ENCODE measurements at regions not wholly inside any gene's neighbourhood (a gene's known extent, or its start where the extent isn't known, plus 50 kb on each side); places are given as distances from the start of the nearest gene placed in this dataset.
"Not testable (repeated sequence)": the region's sequence is repeated elsewhere in the genome, so short reads cannot be mapped to it uniquely, and the experiment has no call there.

GRCh38 chrX:102808336-102808735 lies 87.8 kb downstream of the GPRASP3 start:
- no peaks in the 10 kb centered on the region for H3K27me3 Mint-ChIP-seq (ENCODE audit: low read depth)
- 0 out of 2 replicates have a peak, but pooled peaks cover 3% of the 10 kb centered on the region for H3K9me3 Mint-ChIP-seq
- no peak overlapping the region for H3K27ac Mint-ChIP-seq
- H3K36me3 Mint-ChIP-seq: 0 out of 2 replicates have a peak, but pooled peaks cover 3% of the 10 kb centered on the region
- no peak overlapping the region for H3K4me3 Mint-ChIP-seq
- DNase-seq (ENCODE audit: low spot score) (no peak), ATAC-seq (no peak)
- TF ChIP-seq USF2 (CRISPR knock-in tag; IDR thresholded peaks at IDR 0.05): no peak
- TF ChIP-seq ZNF512 (CRISPR knock-in tag; IDR thresholded peaks at IDR 0.05; ENCODE audit: borderline replicate concordance): no peak
- TF ChIP-seq ATF6 (CRISPR knock-in tag; IDR thresholded peaks at IDR 0.05): no peak
- no peak for TF ChIP-seq FOXP1 (CRISPR knock-in tag; IDR thresholded peaks at IDR 0.05; ENCODE audit: borderline replicate concordance)
- H3K4me1 Mint-ChIP-seq: no peaks in the 10 kb centered on the region
- ChIA-PET CTCF (no interaction called here), POLR2A (no interaction called here)

GRCh38 chrX:102818269-102818668 lies 97.7 kb downstream of the GPRASP3 start:
- H3K9me3 Mint-ChIP-seq: peaks cover 31% of the 10 kb centered on the region
- H3K36me3 Mint-ChIP-seq: peaks cover 52% of the 10 kb centered on the region
- POLR2A ChIA-PET; H3K4me1 Mint-ChIP-seq; ATAC-seq; H3K27ac Mint-ChIP-seq; CTCF ChIA-PET; H3K27me3 Mint-ChIP-seq (ENCODE audit: low read depth); H3K4me3 Mint-ChIP-seq; DNase-seq (ENCODE audit: low spot score): not testable (repeated sequence)
- peak; percentile 91; the same call in 1 of the 2 replicates for TF ChIP-seq ZNF416 (CRISPR knock-in tag; IDR thresholded peaks at IDR 0.05)

- no peaks in the 10 kb centered on the region for H3K9me3 Mint-ChIP-seq
- 0 out of 2 replicates have a peak, but pooled peaks have one; percentile 32 for ATAC-seq
- H3K36me3 Mint-ChIP-seq: peaks cover 21% of the 10 kb centered on the region
- CTCF ChIA-PET: interaction anchor here (1.2 kb wide), 1 partner anchor 118 kb away, joined by 3 read pairs; no protein-coding TSS in a partner anchor
- TF ChIP-seq RELA (CRISPR knock-in tag; IDR thresholded peaks at IDR 0.05; ENCODE audit: borderline replicate concordance): no peak
- no peak for TF ChIP-seq ZNF532 (CRISPR knock-in tag; IDR thresholded peaks at IDR 0.05; ENCODE audit: borderline replicate concordance)
- no peak for TF ChIP-seq ESRRA (CRISPR knock-in tag; IDR thresholded peaks at IDR 0.05; ENCODE audit: borderline replicate concordance)
- TF ChIP-seq ZNF219 (CRISPR knock-in tag; IDR thresholded peaks at IDR 0.05; ENCODE audit: borderline replicate concordance): no peak
- TF ChIP-seq MYBL2 (CRISPR knock-in tag; IDR thresholded peaks at IDR 0.05): no peak
- no peak for TF ChIP-seq PREB (CRISPR knock-in tag; IDR thresholded peaks at IDR 0.05; ENCODE audit: borderline replicate concordance)
- no peak for TF ChIP-seq ZSCAN18 (CRISPR knock-in tag; IDR thresholded peaks at IDR 0.05)
- no peak for TF ChIP-seq E2F4 (CRISPR knock-in tag; IDR thresholded peaks at IDR 0.05; ENCODE audit: borderline replicate concordance, low read depth)
- no peak for TF ChIP-seq PRRX2 (CRISPR knock-in tag; IDR thresholded peaks at IDR 0.05)
- H3K4me1 Mint-ChIP-seq: peaks cover 3% of the 10 kb centered on the region; the same call in 1 of the 2 replicates
- no peak overlapping the region for H3K4me3 Mint-ChIP-seq
- DNase-seq (ENCODE audit: low spot score): no peak
- H3K27ac Mint-ChIP-seq: peak overlapping the region; percentile 69
- no peaks in the 10 kb centered on the region for H3K27me3 Mint-ChIP-seq (ENCODE audit: low read depth)
- POLR2A ChIA-PET: no interaction called here
Measured at GRCh38 chrX:102832661-102833060, 104.4 kb upstream of the RAB40AL start.
